ENCODE measurements at regions not wholly inside any gene's neighbourhood (a gene's known extent, or its start where the extent isn't known, plus 50 kb on each side); places are given as distances from the start of the nearest gene placed in this dataset.

GRCh38 chr13:99760456-99760855, 211.1 kb downstream of the ZIC5 start:
- CTCF ChIA-PET: no interaction called here
- H3K27ac ChIP-seq (ENCODE audit: low read depth, low read length): no peak overlapping the region
- TF ChIP-seq CTCF (IDR thresholded peaks at IDR 0.05; ENCODE audit: low read depth, low read length): no peak

DNA sequence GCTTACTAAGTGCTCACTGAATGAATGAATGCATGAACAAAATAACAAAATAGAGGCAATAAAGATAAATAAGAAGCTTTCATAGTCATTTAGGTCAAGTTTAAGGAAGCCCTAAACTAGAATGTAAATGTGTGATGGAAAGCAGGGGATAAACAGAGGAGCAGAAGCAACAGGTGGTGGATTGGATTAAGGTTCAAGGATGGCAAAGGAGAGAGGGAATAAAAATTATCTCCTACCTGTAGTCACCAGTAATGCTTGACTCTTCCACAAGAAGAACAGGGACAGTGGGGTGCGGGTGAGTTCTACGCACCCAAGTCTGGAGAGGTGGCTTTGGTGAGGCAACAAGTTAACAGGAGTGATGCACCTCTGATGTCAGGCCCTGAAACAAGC, 212.4 kb downstream of the ZIC5 start:
- no peak overlapping the region for H3K4me3 ChIP-seq (ENCODE audit: low read depth, low read length)
- H3K27me3 ChIP-seq (ENCODE audit: control insufficient read depth, insufficient read depth, low read length): no peaks in the 10 kb centered on the region
- POLR2A ChIA-PET: no interaction called here
- no peaks in the 10 kb centered on the region; the same call in none of the 2 replicates for H3K9me3 ChIP-seq (ENCODE audit: control insufficient read depth, insufficient read depth, low read length)
- no peak for TF ChIP-seq CTCF (IDR thresholded peaks at IDR 0.05; ENCODE audit: low read depth, low read length)
- CTCF ChIA-PET: no interaction called here
- H3K27ac ChIP-seq (ENCODE audit: low read depth, low read length): no peak overlapping the region
- DNase-seq (ENCODE audit: low read depth, low spot score): no peak

More at GRCh38 chr13:99760456-99760855, 211.1 kb downstream of the ZIC5 start:
- H3K4me3 ChIP-seq (ENCODE audit: low read depth, low read length): no peak overlapping the region
- POLR2A ChIA-PET: no interaction called here
- no peaks in the 10 kb centered on the region for H3K27me3 ChIP-seq (ENCODE audit: control insufficient read depth, insufficient read depth, low read length)
- H3K9me3 ChIP-seq (ENCODE audit: control insufficient read depth, insufficient read depth, low read length): no peaks in the 10 kb centered on the region
- no peak for DNase-seq (ENCODE audit: low read depth, low spot score)

GRCh38 chr13:99758460-99759162, 213.0 kb downstream of the ZIC5 start:
- Histone ChIP-seq H3K27me3 (ENCODE audit: control insufficient read depth, insufficient read depth, low read length) (no peaks in the 10 kb centered on the region), H3K27ac (ENCODE audit: low read depth, low read length) (no peak overlapping the region), H3K9me3 (ENCODE audit: control insufficient read depth, insufficient read depth, low read length) (no peaks in the 10 kb centered on the region; the same call in none of the 2 replicates), H3K4me3 (ENCODE audit: low read depth, low read length) (no peak overlapping the region)
- no peak for DNase-seq (ENCODE audit: low read depth, low spot score)
- CTCF ChIA-PET: no interaction called here
- TF ChIP-seq CTCF (IDR thresholded peaks at IDR 0.05; ENCODE audit: low read depth, low read length): no peak
- POLR2A ChIA-PET: no interaction called here

DNA sequence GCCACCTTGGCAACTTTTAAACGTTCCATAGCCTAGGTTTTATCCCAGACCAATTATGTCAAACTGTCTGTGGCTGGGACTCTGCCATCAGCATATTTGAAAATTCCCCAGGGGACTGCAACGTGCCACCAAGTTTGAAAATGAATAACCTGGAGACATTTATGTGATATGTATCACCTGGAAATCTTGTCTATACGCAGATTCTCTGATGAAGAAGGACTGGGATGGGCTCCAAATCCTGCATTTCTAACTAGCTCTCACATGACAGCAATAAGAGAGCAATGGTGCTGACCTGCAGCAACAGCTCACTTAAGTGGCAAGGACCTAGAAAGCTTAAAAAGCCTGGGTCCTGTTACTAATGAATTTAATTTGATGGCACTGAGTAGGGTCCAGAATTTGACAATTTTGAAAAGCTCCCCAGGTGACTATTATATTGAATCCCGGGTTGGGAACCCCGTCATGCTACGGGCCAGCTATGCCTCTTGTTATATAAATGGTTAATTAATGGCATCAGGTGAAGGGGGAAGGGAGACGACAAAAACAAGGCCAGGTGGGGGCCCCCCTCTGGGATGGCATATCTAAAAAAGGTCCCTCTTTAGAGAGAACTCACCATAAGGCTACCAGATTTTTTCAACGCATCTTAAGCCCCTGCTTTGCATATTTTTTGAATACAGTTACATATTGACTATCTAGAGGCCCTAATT, 213.7 kb downstream of the ZIC5 start:
- POLR2A ChIA-PET: no interaction called here

More for the DNA sequence above, 213.7 kb downstream of the ZIC5 start:
- DNase-seq (ENCODE audit: low read depth, low spot score): no peak
- no peak overlapping the region for H3K4me3 ChIP-seq (ENCODE audit: low read depth, low read length)
- no peaks in the 10 kb centered on the region for H3K27me3 ChIP-seq (ENCODE audit: control insufficient read depth, insufficient read depth, low read length)
- H3K9me3 ChIP-seq (ENCODE audit: control insufficient read depth, insufficient read depth, low read length): no peaks in the 10 kb centered on the region; the same call in none of the 2 replicates
- H3K27ac ChIP-seq (ENCODE audit: low read depth, low read length): no peak overlapping the region
- CTCF ChIA-PET: no interaction called here
- TF ChIP-seq CTCF (IDR thresholded peaks at IDR 0.05; ENCODE audit: low read depth, low read length): no peak
